K562 (cell line): ENCODE measurements at regions not wholly inside any gene's neighbourhood (a gene's known extent, or its start where the extent isn't known, plus 50 kb on each side); places are given as distances from the start of the nearest gene placed in this dataset.

Source experiments
- ATAC-seq: fragments of 200-7000 bp; cut with Tn5 transposase; 3 replicates; pipeline ENCODE4 v1.9.1; 2020; ENCODE audit warnings: moderate library complexity
- BruUV-seq: library from RNA; stranded (reverse); fragments of 400-500 nt; replicated peaks from 2 replicates; lab custom pipeline; 2021; lab: Mats Ljungman, UMichigan
- CTCF ChIA-PET: fragments of 300-600 bp; formaldehyde crosslinking; extraction: SDS; loops from one replicate; lab custom pipeline; 2021; ENCODE audit warnings: low intra/inter-chr PET ratio; lab: Yijun Ruan, JAX
- POLR2A ChIA-PET: fragments of 300-600, 350-650 bp; sonication (Branson Sonifier 250); formaldehyde crosslinking; extraction: SDS; loops from one replicate; lab custom pipeline; 2021; ENCODE audit warnings: antibody characterized with exemption, inconsistent platforms; lab: Yijun Ruan, JAX
- DNase-seq, 4 experiments: peaks; one replicate each; pipeline versions ENCODE4 v3.0.0 to v3.0.0-alpha.2; 2011 to 2018; ENCODE audit warnings: low spot score in 3 of 4, mixed read lengths in 3 of 4; ENCODE audit errors: extremely low read depth in 1 of 4
- FAIRE-seq: peaks from 2 replicates; lab custom pipeline; 2011; peaks lifted over from hg19 to GRCh38; lab: Jason Lieb, UNC
- H2AFZ ChIP-seq: 2 replicates; pipeline ENCODE4 v1.6.0; 2011; ENCODE audit warnings: low read depth, low read length, control low read depth, inconsistent platforms
- H3K27ac ChIP-seq: fragments of 200-600 bp; 3 replicates; pipeline ENCODE4 v1.8.0; 2011; ENCODE audit warnings: low read depth, mild to moderate bottlenecking, control low read depth, inconsistent platforms, low read length, moderate library complexity, mixed read lengths; ENCODE audit errors: extremely low read depth
- H3K27me3 ChIP-seq, 2 experiments: fragments of 300-600 bp in 1 of 2; 2 replicates in 1 of 2; 3 replicates in 1 of 2; pipeline versions ENCODE4 v1.6.0 to v1.8.0; 2011; ENCODE audit warnings: inconsistent platforms in 2 of 2, low read length in 2 of 2, mild to moderate bottlenecking in 1 of 2, mixed read lengths in 1 of 2, moderate library complexity in 1 of 2; ENCODE audit not compliant: control insufficient read depth in 2 of 2, insufficient read depth in 2 of 2
- H3K36me3 ChIP-seq: fragments of 300-600 bp; 3 replicates; pipeline ENCODE4 v1.8.0; 2011; ENCODE audit warnings: mild to moderate bottlenecking, low read length, inconsistent platforms; ENCODE audit not compliant: control insufficient read depth, insufficient read depth
- H3K4me1 ChIP-seq, 2 experiments: fragments of 200-600 bp in 1 of 2; replicated peaks in 1 of 2; 2 replicates in 1 of 2; 3 replicates in 1 of 2; pipeline versions ENCODE4 v1.5.1 to v1.8.0; 2011; ENCODE audit warnings: inconsistent platforms in 2 of 2, low read length in 2 of 2, mild to moderate bottlenecking in 1 of 2, mixed read lengths in 1 of 2, moderate library complexity in 1 of 2; ENCODE audit not compliant: control insufficient read depth in 2 of 2, insufficient read depth in 2 of 2
- H3K4me2 ChIP-seq: 2 replicates; pipeline ENCODE4 v1.6.1; 2011; ENCODE audit warnings: low read length, control low read depth, inconsistent platforms, mixed read lengths; ENCODE audit not compliant: insufficient read depth
- H3K4me3 ChIP-seq: fragments of 200-600 bp; sonication (generic), shearing (Covaris generic); 2 replicates; pipeline ENCODE4 v1.5.1; 2016; ENCODE audit warnings: control low read depth, inconsistent platforms
- H3K79me2 ChIP-seq: fragments of 200-600 bp; 3 replicates; pipeline ENCODE4 v1.8.0; 2011; ENCODE audit warnings: low read length, inconsistent platforms; ENCODE audit not compliant: control insufficient read depth, insufficient read depth
- H3K9ac ChIP-seq, 2 experiments: 2 replicates each; pipeline versions ENCODE4 v1.6.0 to v1.6.1; 2011; ENCODE audit warnings: low read depth in 2 of 2, low read length in 2 of 2, control low read depth in 1 of 2, inconsistent platforms in 1 of 2, mild to moderate bottlenecking in 1 of 2, mixed read lengths in 1 of 2; ENCODE audit not compliant: insufficient read depth in 1 of 2
- H3K9me1 ChIP-seq: one replicate; pipeline ENCODE4 v1.6.0; 2011; ENCODE audit warnings: inconsistent platforms, mild to moderate bottlenecking, low read length, moderate library complexity; ENCODE audit not compliant: control insufficient read depth, insufficient read depth
- H3K9me3 ChIP-seq: replicated peaks from 2 replicates; pipeline ENCODE4 v1.5.1; 2011; ENCODE audit warnings: low read depth, low read length, inconsistent platforms; ENCODE audit not compliant: control insufficient read depth, insufficient read depth
- H4K20me1 ChIP-seq: replicated peaks from 2 replicates; pipeline ENCODE4 v1.6.1; 2011; ENCODE audit warnings: low read length, inconsistent platforms, mixed read lengths; ENCODE audit not compliant: control insufficient read depth, insufficient read depth
- ARID1B ChIP-seq: fragments of 450-650 bp; IDR thresholded peaks from 2 replicates; pipeline ENCODE4 v1.6.1; 2016; ENCODE audit warnings: antibody characterized with exemption, mild to moderate bottlenecking, inconsistent platforms
- ATF7 ChIP-seq: fragments of 450-650 bp; IDR thresholded peaks from 2 replicates; pipeline ENCODE4 v1.7.1; 2014; ENCODE audit warnings: mild to moderate bottlenecking, moderate library complexity
- BRCA1 ChIP-seq, 2 experiments: fragments of 450-650 bp in 1 of 2; sonication (generic) in 1 of 2; formaldehyde crosslinking in 1 of 2; IDR thresholded peaks; 2 replicates each; pipeline versions ENCODE4 v1.5.0 to v1.6.1; 2017 to 2020; ENCODE audit warnings: mild to moderate bottlenecking in 1 of 2, missing genetic modification reagents in 1 of 2
- CBX8 ChIP-seq: fragments of 200-600 bp; sonication (generic); IDR thresholded peaks from 2 replicates; pipeline ENCODE4 v1.6.1; 2012; ENCODE audit warnings: borderline replicate concordance, mixed run types, low read depth, mild to moderate bottlenecking, moderate library complexity, mixed read lengths, low read length, control low read depth, inconsistent platforms; ENCODE audit not compliant: poor library complexity, severe bottlenecking; ENCODE audit errors: extremely low read depth
- IRF2 ChIP-seq: sonication (generic); formaldehyde crosslinking; IDR thresholded peaks from 2 replicates; pipeline ENCODE4 v1.8.1; 2022; ENCODE audit warnings: mild to moderate bottlenecking, missing genetic modification reagents
- JUND ChIP-seq, 2 experiments: IDR thresholded peaks; 2 replicates in 1 of 2; 3 replicates in 1 of 2; pipeline ENCODE4 v1.6.1; 2011; ENCODE audit warnings: borderline replicate concordance in 2 of 2, low read depth in 2 of 2, low read length in 2 of 2, improper control_type of control experiment in 1 of 2, missing biosample characterization in 1 of 2, missing genetic modification characterization in 1 of 2, missing genetic modification reagents in 1 of 2
- KDM4B ChIP-seq, 2 experiments: fragments of 450-650 bp in 1 of 2; sonication (generic) in 1 of 2; IDR thresholded peaks; 2 replicates each; pipeline ENCODE4 v1.6.1; 2016 to 2017; ENCODE audit warnings: borderline replicate concordance in 2 of 2, antibody characterized with exemption in 1 of 2, low read depth in 1 of 2, mild to moderate bottlenecking in 1 of 2
- KLF13 ChIP-seq: fragments of 450-650 bp; IDR thresholded peaks from 2 replicates; pipeline ENCODE4 v1.6.1; 2016; ENCODE audit warnings: missing genetic modification characterization, low read depth, mild to moderate bottlenecking, missing compliant biosample characterization, moderate library complexity, borderline replicate concordance
- LEF1 ChIP-seq: fragments of 450-650 bp; IDR thresholded peaks from 2 replicates; pipeline ENCODE4 v1.6.1; 2016; ENCODE audit warnings: mild to moderate bottlenecking
- MEIS2 ChIP-seq: fragments of 450-650 bp; IDR thresholded peaks from 2 replicates; pipeline ENCODE4 v1.6.1; 2014; ENCODE audit warnings: mild to moderate bottlenecking; ENCODE audit not compliant: partially characterized antibody
- NFIX ChIP-seq: fragments of 250-450 bp; sonication (Bioruptor Pico); IDR thresholded peaks from 2 replicates; pipeline ENCODE4 v1.4.0; 2020; ENCODE audit warnings: low read depth, mild to moderate bottlenecking, moderate library complexity
- SOX6 ChIP-seq: fragments of 450-650 bp; IDR thresholded peaks from 2 replicates; pipeline ENCODE4 v1.6.1; 2014; ENCODE audit warnings: mild to moderate bottlenecking
- TAF15 ChIP-seq: fragments of 200-400 bp; formaldehyde crosslinking; IDR thresholded peaks from 2 replicates; pipeline ENCODE4 v1.6.1; 2017; ENCODE audit warnings: mild to moderate bottlenecking, low read depth, low read length, moderate library complexity
- TBL1XR1 ChIP-seq, 2 experiments: IDR thresholded peaks; 2 replicates each; pipeline ENCODE4 v1.6.1; 2012; ENCODE audit warnings: improper control_type of control experiment in 2 of 2, low read length in 2 of 2, mild to moderate bottlenecking in 1 of 2
- YBX1 ChIP-seq: fragments of 450-650 bp; IDR thresholded peaks from 2 replicates; pipeline ENCODE4 v1.7.1; 2016; ENCODE audit warnings: mild to moderate bottlenecking
- ZBTB43 ChIP-seq: sonication (generic); formaldehyde crosslinking; IDR thresholded peaks from 2 replicates; pipeline ENCODE4 v1.8.0; 2023; ENCODE audit warnings: mild to moderate bottlenecking, missing genetic modification reagents
- ZNF165 ChIP-seq: fragments of 250-450 bp; sonication (Bioruptor Pico); IDR thresholded peaks from 2 replicates; pipeline ENCODE4 v1.4.0; 2020; ENCODE audit warnings: borderline replicate concordance
- ZNF174 ChIP-seq: fragments of 250-450 bp; sonication (Bioruptor Pico); IDR thresholded peaks from 2 replicates; pipeline ENCODE4 v1.4.0; 2020; ENCODE audit warnings: mild to moderate bottlenecking
- ZNF324 ChIP-seq: fragments of 250-450 bp; sonication (Bioruptor Pico); IDR thresholded peaks from 2 replicates; pipeline ENCODE4 v1.4.0; 2020; ENCODE audit warnings: mild to moderate bottlenecking
- WGBS: fragments of 100-300 bp; shearing (Covaris generic); methylation state at CpG from one replicate; pipeline ENCODE4 v1.1.6; 2016; ENCODE audit warnings: low coverage, mixed read lengths; ENCODE audit not compliant: insufficient coverage; ENCODE audit errors: missing lambda C conversion rate; 5-methylcytosine and 5-hydroxymethylcytosine counted together
- in situ Hi-C: fragments of 300-500 bp; cut with MboI; formaldehyde crosslinking; loops from 4 replicates; pipeline ENCODE4 v1.15.0; 2018; ENCODE audit warnings: inconsistent platforms, mixed read lengths
- intact Hi-C: fragments of 100-400 bp; cut with micrococcal nuclease; formaldehyde crosslinking; loops from 2 replicates; pipeline ENCODE4 v1.14.2; 2022

- peak; percentile 51; the same call in 1 of the 2 replicates for TF ChIP-seq SOX6
- TF ChIP-seq ATF7, result 0 out of 2 replicates have a peak, but pooled peaks have one; percentile 22
- peak; percentile 79 for TF ChIP-seq ARID1B
Measured at GRCh38 chr7:21361413-21362125, 66.3 kb upstream of the SP4 start (continued).

- no peaks in the 10 kb centered on the region for H3K9me1 ChIP-seq
- no TSS peak for BruUV-seq
- H3K4me3 ChIP-seq, result no peak overlapping the region
- H3K27ac ChIP-seq, result no peak overlapping the region
- POLR2A ChIA-PET, result no interaction called here
- no peaks in the 10 kb centered on the region for H3K36me3 ChIP-seq
- intact Hi-C loops, result no loop called here
- peaks cover 0 to 5% of the 10 kb centered on the region in 2 experiments; a peak in 2 of 5 replicates for H3K4me1 ChIP-seq
- CTCF ChIA-PET, result no interaction called here
- H3K9ac ChIP-seq, result no peak overlapping the region
- FAIRE-seq (no peak), ATAC-seq (no peak), DNase-seq (no peak)
- WGBS, result 30% methylated on average over 2 of the region's 2 CpGs
- no peak overlapping the region for H2AFZ ChIP-seq
- no peaks in the 10 kb centered on the region for H3K9me3 ChIP-seq
- H3K79me2 ChIP-seq, result no peaks in the 10 kb centered on the region
- no peak overlapping the region for H3K4me2 ChIP-seq
- in situ Hi-C loops, result no loop called here
- no peaks in the 10 kb centered on the region for H3K27me3 ChIP-seq
- H4K20me1 ChIP-seq, result no peaks in the 10 kb centered on the region
- TF ChIP-seq ZNF165 (CRISPR knock-in tag) (no peak), JUND (IDR thresholded peaks at IDR 0.05; ENCODE audit: borderline replicate concordance, low read depth, low read length) (no peak), JUND (tag; IDR thresholded peaks at IDR 0.05; ENCODE audit: borderline replicate concordance, low read depth, low read length) (no peak), KLF13 (tag) (no peak), LEF1 (no peak), KDM4B (IDR thresholded peaks at IDR 0.05; ENCODE audit: borderline replicate concordance in 2 of 2, low read depth in 1 of 2) (no peak), IRF2 (CRISPR knock-in tag) (no peak), CBX8 (no peak), TBL1XR1 (IDR thresholded peaks at IDR 0.05; ENCODE audit: low read length in 2 of 2) (no peak), ZNF324 (CRISPR knock-in tag) (no peak), TAF15 (no peak), BRCA1 (IDR thresholded peaks at IDR 0.05) (no peak), BRCA1 (CRISPR knock-in tag; IDR thresholded peaks at IDR 0.05) (no peak), ZNF174 (CRISPR knock-in tag) (no peak), MEIS2 (no peak), YBX1 (no peak), ZBTB43 (CRISPR knock-in tag) (no peak), NFIX (CRISPR knock-in tag) (no peak)
Measured at GRCh38 chr7:21364801-21365271, 63.0 kb upstream of the SP4 start.
